H1 (cell line): ENCODE measurements at regions not wholly inside any gene's neighbourhood (a gene's known extent, or its start where the extent isn't known, plus 50 kb on each side); places are given as distances from the start of the nearest gene placed in this dataset.

Experiments
- CTCF ChIA-PET: fragments of 300-600 bp; sonication (Branson Sonifier 250); formaldehyde crosslinking; loops from one replicate; lab custom pipeline; 2021; ENCODE audit not compliant: partially characterized antibody; lab: Charles Lee
- POLR2A ChIA-PET: fragments of 300-600 bp; sonication (Branson Sonifier 250); formaldehyde crosslinking; loops from one replicate; lab custom pipeline; 2021; ENCODE audit warnings: inconsistent platforms; ENCODE audit not compliant: partially characterized antibody; lab: Charles Lee
- DNase-seq, 2 experiments: peaks; one replicate each; pipeline versions ENCODE4 v3.0.0 to v3.0.0-alpha.2; 2010 to 2022; ENCODE audit warnings: low spot score in 2 of 2, low read depth in 1 of 2, mixed read lengths in 1 of 2
- FAIRE-seq: peaks from 2 replicates; lab custom pipeline; 2011; peaks lifted over from hg19 to GRCh38; lab: Jason Lieb, UNC
- H2AFZ ChIP-seq: 2 replicates; pipeline ENCODE4 v1.8.1; 2012; ENCODE audit warnings: low read length, inconsistent platforms
- H2AK5ac ChIP-seq: 2 replicates; pipeline ENCODE4 v1.6.1; 2013; ENCODE audit warnings: low read depth, low read length
- H2BK120ac ChIP-seq: replicated peaks from 2 replicates; pipeline ENCODE3; 2013; ENCODE audit warnings: low read depth, low read length, inconsistent platforms
- H2BK12ac ChIP-seq: 2 replicates; pipeline ENCODE4 v1.6.1; 2013; ENCODE audit warnings: low read depth, low read length
- H2BK15ac ChIP-seq: 2 replicates; pipeline ENCODE4 v1.6.1; 2013; ENCODE audit warnings: low read length
- H2BK20ac ChIP-seq: 2 replicates; pipeline ENCODE4 v1.6.1; 2013; ENCODE audit warnings: low read length
- H2BK5ac ChIP-seq: 2 replicates; pipeline ENCODE4 v1.6.1; 2013; ENCODE audit warnings: low read depth, low read length
- H3K14ac ChIP-seq: 2 replicates; pipeline ENCODE4 v1.6.1; 2013; ENCODE audit warnings: inconsistent platforms; ENCODE audit not compliant: insufficient read length
- H3K18ac ChIP-seq: 2 replicates; pipeline ENCODE4 v1.6.1; 2013; ENCODE audit warnings: low read length; ENCODE audit errors: extremely low read depth
- H3K23ac ChIP-seq: 2 replicates; pipeline ENCODE4 v1.6.1; 2013; ENCODE audit warnings: inconsistent platforms; ENCODE audit not compliant: insufficient read length
- H3K23me2 ChIP-seq: 2 replicates; pipeline ENCODE4 v1.6.1; 2013; ENCODE audit warnings: low read depth, low read length
- H3K27ac ChIP-seq: 2 replicates; pipeline ENCODE4 v1.6.1; 2011; ENCODE audit warnings: low read depth, low read length, inconsistent platforms
- H3K27me3 ChIP-seq, 4 experiments: replicated peaks in 1 of 4; 1 replicate in 1 of 4; 2 replicates in 3 of 4; pipeline versions ENCODE4 v1.6.1 to v1.8.1; 2011 to 2013; ENCODE audit warnings: low read length in 3 of 4, mild to moderate bottlenecking in 3 of 4, inconsistent platforms in 2 of 4, mixed read lengths in 2 of 4, moderate library complexity in 1 of 4; ENCODE audit not compliant: control insufficient read depth in 3 of 4, insufficient read depth in 3 of 4; ENCODE audit errors: extremely low read depth in 1 of 4
- H3K36me3 ChIP-seq, 4 experiments: 2 replicates each; pipeline versions ENCODE4 v1.6.1 to v1.8.1; 2011 to 2013; ENCODE audit warnings: mild to moderate bottlenecking in 4 of 4, low read length in 3 of 4, moderate library complexity in 2 of 4, control low read depth in 1 of 4, inconsistent platforms in 1 of 4; ENCODE audit not compliant: insufficient read depth in 4 of 4, control insufficient read depth in 2 of 4
- H3K4ac ChIP-seq: replicated peaks from 2 replicates; pipeline ENCODE3; 2013; ENCODE audit warnings: low read length, low read depth, mixed read lengths, inconsistent platforms; ENCODE audit not compliant: insufficient read length
- H3K4me1 ChIP-seq, 4 experiments: replicated peaks in 1 of 4; 1 replicate in 1 of 4; 2 replicates in 3 of 4; pipeline versions ENCODE4 v1.6.1 to v1.8.1; 2011 to 2013; ENCODE audit warnings: low read length in 3 of 4, inconsistent platforms in 2 of 4, mixed read lengths in 1 of 4; ENCODE audit not compliant: insufficient read depth in 4 of 4, control insufficient read depth in 3 of 4
- H3K4me2 ChIP-seq, 2 experiments: 2 replicates each; pipeline versions ENCODE4 v1.6.1 to v1.8.1; 2011 to 2013; ENCODE audit warnings: low read depth in 2 of 2, low read length in 2 of 2, control low read depth in 1 of 2, inconsistent platforms in 1 of 2, mild to moderate bottlenecking in 1 of 2; ENCODE audit not compliant: insufficient read depth in 1 of 2
- H3K4me3 ChIP-seq, 4 experiments: fragments of 200-600, 300-600 bp in 1 of 4; sonication (generic), shearing (Covaris generic), sonication (Bioruptor Twin) in 1 of 4; 2 replicates each; pipeline versions ENCODE4 v1.5.1 to v1.8.1; 2011 to 2016; ENCODE audit warnings: low read length in 4 of 4, low read depth in 3 of 4, control low read depth in 2 of 4, inconsistent platforms in 2 of 4, mild to moderate bottlenecking in 2 of 4, mixed read lengths in 1 of 4, moderate library complexity in 1 of 4; ENCODE audit not compliant: insufficient read depth in 2 of 4; ENCODE audit errors: extremely low read depth in 1 of 4
- H3K56ac ChIP-seq: replicated peaks from 2 replicates; pipeline ENCODE3; 2013; ENCODE audit warnings: low read depth, mild to moderate bottlenecking, mixed read lengths, low read length, inconsistent platforms; ENCODE audit not compliant: insufficient read length
- H3K79me1 ChIP-seq: 2 replicates; pipeline ENCODE4 v1.6.1; 2013; ENCODE audit warnings: low read depth, low read length, control low read depth
- H3K79me2 ChIP-seq, 2 experiments: 2 replicates each; pipeline versions ENCODE4 v1.6.1 to v1.8.1; 2012 to 2013; ENCODE audit warnings: low read length in 2 of 2, mild to moderate bottlenecking in 2 of 2, inconsistent platforms in 1 of 2; ENCODE audit not compliant: insufficient read depth in 2 of 2, control insufficient read depth in 1 of 2
- H3K9ac ChIP-seq, 4 experiments: replicated peaks in 1 of 4; 1 replicate in 1 of 4; 2 replicates in 3 of 4; pipeline versions ENCODE4 v1.6.1 to v1.8.1; 2011 to 2013; ENCODE audit warnings: low read depth in 3 of 4, low read length in 3 of 4, control low read depth in 2 of 4, mild to moderate bottlenecking in 2 of 4, moderate library complexity in 2 of 4, inconsistent platforms in 1 of 4; ENCODE audit errors: extremely low read depth in 1 of 4
- H3K9me3 ChIP-seq, 2 experiments: 2 replicates each; pipeline versions ENCODE4 v1.6.1 to v1.8.1; 2012 to 2013; ENCODE audit warnings: mild to moderate bottlenecking in 2 of 2, moderate library complexity in 2 of 2, control low read depth in 1 of 2, inconsistent platforms in 1 of 2, low read depth in 1 of 2, low read length in 1 of 2, mixed read lengths in 1 of 2; ENCODE audit not compliant: insufficient read depth in 2 of 2
- H4K20me1 ChIP-seq, 2 experiments: replicated peaks in 1 of 2; 2 replicates each; pipeline versions ENCODE3 to v1.8.1; 2011 to 2013; ENCODE audit warnings: inconsistent platforms in 2 of 2, low read length in 2 of 2, mild to moderate bottlenecking in 1 of 2; ENCODE audit not compliant: insufficient read depth in 2 of 2, control insufficient read depth in 1 of 2
- H4K5ac ChIP-seq: 2 replicates; pipeline ENCODE4 v1.6.1; 2013; ENCODE audit warnings: low read length, low read depth, mixed read lengths, inconsistent platforms; ENCODE audit not compliant: insufficient read length
- H4K8ac ChIP-seq: 2 replicates; pipeline ENCODE4 v1.8.0; 2013; ENCODE audit warnings: mild to moderate bottlenecking, moderate library complexity, low read length, inconsistent platforms; ENCODE audit not compliant: insufficient read depth; ENCODE audit errors: extremely low read depth
- H4K91ac ChIP-seq: replicated peaks from 2 replicates; pipeline ENCODE3; 2013; ENCODE audit warnings: low read length, mixed read lengths, inconsistent platforms; ENCODE audit not compliant: insufficient read length
- ATF2 ChIP-seq: IDR thresholded peaks from 2 replicates; pipeline ENCODE4 v1.6.1; 2012; ENCODE audit warnings: low read length, inconsistent platforms
- BRCA1 ChIP-seq: IDR thresholded peaks from 2 replicates; pipeline ENCODE4 v1.6.1; 2012; ENCODE audit warnings: low read depth, low read length, improper control_type of control experiment
- CTBP2 ChIP-seq: IDR thresholded peaks from 2 replicates; pipeline ENCODE4 v1.7.0; 2011; ENCODE audit warnings: borderline replicate concordance, mild to moderate bottlenecking, moderate library complexity, mixed read lengths, low read length; ENCODE audit not compliant: insufficient read depth, insufficient read length
- CTCF ChIP-seq, 3 experiments: IDR thresholded peaks; 1 replicate in 2 of 3; 2 replicates in 1 of 3; pipeline versions ENCODE4 v1.5.1 to v1.6.1; 2011; ENCODE audit warnings: low read length in 3 of 3, mild to moderate bottlenecking in 3 of 3, inconsistent platforms in 2 of 3, low read depth in 1 of 3, moderate library complexity in 1 of 3; ENCODE audit not compliant: insufficient read depth in 1 of 3; ENCODE audit errors: control extremely low read depth in 1 of 3
- JUND ChIP-seq: IDR thresholded peaks from 2 replicates; pipeline ENCODE4 v1.6.1; 2011; ENCODE audit warnings: mild to moderate bottlenecking, improper control_type of control experiment, low read length
- MAFK ChIP-seq: IDR thresholded peaks from 2 replicates; pipeline ENCODE4 v1.6.1; 2012; ENCODE audit warnings: low read depth, mild to moderate bottlenecking, improper control_type of control experiment, low read length
- POLR2A ChIP-seq, 2 experiments: IDR thresholded peaks; 1 replicate in 1 of 2; 2 replicates in 1 of 2; pipeline ENCODE4 v1.6.1; 2011; ENCODE audit warnings: low read depth in 2 of 2, low read length in 2 of 2, mild to moderate bottlenecking in 2 of 2; ENCODE audit errors: control extremely low read depth in 1 of 2
- RBBP5 ChIP-seq: IDR thresholded peaks from 2 replicates; pipeline ENCODE4 v1.7.1; 2012; ENCODE audit warnings: low read depth, mild to moderate bottlenecking, inconsistent platforms, low read length, moderate library complexity, borderline replicate concordance
- SAP30 ChIP-seq: fragments of 300-600 bp; sonication (generic); IDR thresholded peaks from 2 replicates; pipeline ENCODE4 v1.7.1; 2012; ENCODE audit warnings: low read length, moderate library complexity, mild to moderate bottlenecking, inconsistent platforms; ENCODE audit not compliant: insufficient read depth, insufficient replicate concordance
- SUZ12 ChIP-seq: fragments of 200-600 bp; sonication (generic); IDR thresholded peaks from 2 replicates; pipeline ENCODE4 v1.6.1; 2012; ENCODE audit warnings: mild to moderate bottlenecking, inconsistent platforms, low read length, moderate library complexity, mixed read lengths
- ZNF274 ChIP-seq: IDR thresholded peaks from 2 replicates; pipeline ENCODE4 v1.7.0; 2012; ENCODE audit warnings: low read length, borderline replicate concordance; ENCODE audit errors: extremely low read depth
- WGBS, 2 experiments: shearing (Covaris generic) in 1 of 2; methylation state at CpG; one replicate each; pipeline versions ENCODE4 v1.1.6 to v1.1.7; 2013 to 2015; ENCODE audit warnings: low lambda C conversion rate in 2 of 2, mixed read lengths in 2 of 2, inconsistent platforms in 1 of 2, low coverage in 1 of 2, missing lambda C conversion rate in 1 of 2; ENCODE audit not compliant: insufficient replicate concordance in 2 of 2, insufficient coverage in 1 of 2, insufficient read length in 1 of 2; ENCODE audit errors: extremely low coverage in 1 of 2, missing lambda C conversion rate in 1 of 2; 5-methylcytosine and 5-hydroxymethylcytosine counted together

- no peak overlapping the region for H3K27ac ChIP-seq
- no peak overlapping the region for H3K4ac ChIP-seq
- H2BK120ac ChIP-seq, result no peak overlapping the region
- no peaks in the 10 kb centered on the region; a peak in 1 of 4 replicates for H3K9me3 ChIP-seq
- H3K9ac ChIP-seq, result no peak overlapping the region
- no peak overlapping the region for H2BK15ac ChIP-seq
- no peaks in the 10 kb centered on the region for H3K4me1 ChIP-seq
- WGBS, 2 experiments, result no CpG with 5 or more reads among the region's 3 CpGs
- H4K5ac ChIP-seq, result no peak overlapping the region
- H2AFZ ChIP-seq, result no peak overlapping the region
- no peak overlapping the region for H4K91ac ChIP-seq
- H3K27me3 ChIP-seq, result no peaks in the 10 kb centered on the region
- FAIRE-seq (no peak), DNase-seq (no peak)
- no peak overlapping the region for H2BK20ac ChIP-seq
- H4K8ac ChIP-seq, result no peak overlapping the region
- ChIA-PET CTCF (no interaction called here), POLR2A (no interaction called here)
- no peak overlapping the region for H2AK5ac ChIP-seq
- no peak overlapping the region for H2BK12ac ChIP-seq
- H3K4me3 ChIP-seq, result no peak overlapping the region
- no peak overlapping the region for H3K18ac ChIP-seq
- H3K56ac ChIP-seq, result no peak overlapping the region
- H3K23ac ChIP-seq, result no peak overlapping the region
- H3K79me2 ChIP-seq, result no peaks in the 10 kb centered on the region
- no peaks in the 10 kb centered on the region for H3K23me2 ChIP-seq
- H3K36me3 ChIP-seq, result no peaks in the 10 kb centered on the region
- H3K14ac ChIP-seq, result no peak overlapping the region
- no peaks in the 10 kb centered on the region for H3K79me1 ChIP-seq
- no peak overlapping the region for H2BK5ac ChIP-seq
- no peak overlapping the region for H3K4me2 ChIP-seq
- H4K20me1 ChIP-seq, result no peaks in the 10 kb centered on the region
- no peak for TF ChIP-seq CTBP2
- TF ChIP-seq SAP30, result no peak
- no peak for TF ChIP-seq MAFK
- TF ChIP-seq JUND, result no peak
- no peak for TF ChIP-seq ATF2
- no peak for TF ChIP-seq BRCA1
- TF ChIP-seq POLR2A (IDR thresholded peaks at IDR 0.05; ENCODE audit: control extremely low read depth in 1 of 2, low read depth in 2 of 2, low read length in 2 of 2), result no peak
- TF ChIP-seq CTCF (IDR thresholded peaks at IDR 0.05; ENCODE audit: control extremely low read depth in 1 of 3, insufficient read depth in 1 of 3, low read depth in 1 of 3, low read length in 3 of 3), result no peak
- no peak for TF ChIP-seq RBBP5
- no peak for TF ChIP-seq SUZ12
- TF ChIP-seq ZNF274, result no peak
These were observed 157.5 kb upstream of the ATP6AP2 start for GRCh38 chrX:40423299-40423698.
